GM21825 (cell line): ENCODE measurements at regions not wholly inside any gene's neighbourhood (a gene's known extent, or its start where the extent isn't known, plus 50 kb on each side); places are given as distances from the start of the nearest gene placed in this dataset.

Experiments
- ATAC-seq: cut with Tn5 transposase; IDR thresholded peaks from one replicate; pipeline ENCODE4 v1.9.1; 2021; ENCODE audit warnings: mild to moderate bottlenecking, moderate library complexity; ENCODE audit not compliant: unreplicated experiment

GRCh38 chr2:186068139-186068801 lies 329.7 kb downstream of the FSIP2 start:
- ATAC-seq = no peak

- ATAC-seq = no peak
Observed at GRCh38 chr2:186069676-186070075, 331.1 kb downstream of the FSIP2 start.

DNA sequence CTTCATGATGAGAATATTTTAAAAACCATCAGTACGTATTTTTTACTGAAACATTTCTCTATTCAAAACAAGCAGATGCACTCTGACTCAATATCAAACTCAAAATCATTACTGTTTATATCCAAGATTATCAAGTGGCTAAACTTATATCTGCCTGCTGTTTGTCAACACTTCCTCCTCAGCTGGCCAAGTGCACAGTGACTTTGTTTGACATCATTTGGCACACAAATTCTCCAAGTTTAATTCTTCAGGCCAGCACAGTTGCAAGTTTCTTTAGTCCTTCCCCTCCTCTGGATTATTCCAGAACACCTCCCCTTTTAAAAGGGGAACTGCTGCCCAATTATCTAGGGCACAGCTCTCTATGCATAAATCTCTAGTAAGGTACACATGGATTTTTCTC lies 346.6 kb downstream of the FSIP2 start:
- no peak for ATAC-seq

- no peak for ATAC-seq
Observed at GRCh38 chr2:186093174-186093573, 354.6 kb downstream of the FSIP2 start.

- no peak for ATAC-seq
Observed at GRCh38 chr2:186098821-186099220, 360.2 kb downstream of the FSIP2 start.

- ATAC-seq = no peak
Observed at GRCh38 chr2:186099826-186100225, 361.2 kb downstream of the FSIP2 start.

DNA sequence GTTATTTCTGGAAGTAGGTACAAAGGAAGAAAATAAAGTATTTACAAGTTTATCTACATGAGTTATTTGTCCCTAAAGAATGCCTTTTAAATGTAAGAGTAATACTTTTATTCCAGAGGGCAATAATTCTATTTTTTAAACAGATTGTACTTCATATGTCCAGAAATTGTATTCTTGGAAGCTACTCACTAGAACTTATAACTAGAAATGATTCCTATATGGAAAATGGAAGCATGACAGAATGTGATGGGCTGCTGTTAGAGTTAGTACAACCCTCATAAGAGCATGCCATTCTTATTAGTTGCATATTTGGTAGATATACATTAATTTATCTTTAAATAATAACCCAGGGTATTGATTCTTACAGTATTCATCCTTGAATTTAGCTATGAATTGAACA lies 362.0 kb downstream of the FSIP2 start:
- no peak for ATAC-seq

- no peak for ATAC-seq
Observed at GRCh38 chr2:186101616-186102015, 363.0 kb downstream of the FSIP2 start.

DNA sequence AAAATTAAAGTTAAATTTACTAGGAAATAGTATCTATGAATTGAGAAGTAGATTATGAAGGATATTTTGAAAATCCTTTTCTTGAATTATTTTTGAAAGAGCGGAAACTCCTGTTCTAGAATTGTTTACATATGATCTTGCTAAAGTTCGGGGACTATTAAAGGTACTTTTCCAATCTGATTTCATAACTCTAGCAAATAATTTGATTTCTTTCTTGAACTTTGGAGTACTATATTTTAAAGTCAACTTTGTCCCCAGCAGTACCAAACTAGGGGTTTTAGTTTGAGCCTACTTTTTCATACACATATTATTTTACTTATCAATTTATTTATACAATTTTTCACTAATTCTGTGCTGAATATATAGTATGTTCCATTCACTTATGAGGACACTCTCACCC lies 364.7 kb downstream of the FSIP2 start:
- ATAC-seq = no peak

DNA sequence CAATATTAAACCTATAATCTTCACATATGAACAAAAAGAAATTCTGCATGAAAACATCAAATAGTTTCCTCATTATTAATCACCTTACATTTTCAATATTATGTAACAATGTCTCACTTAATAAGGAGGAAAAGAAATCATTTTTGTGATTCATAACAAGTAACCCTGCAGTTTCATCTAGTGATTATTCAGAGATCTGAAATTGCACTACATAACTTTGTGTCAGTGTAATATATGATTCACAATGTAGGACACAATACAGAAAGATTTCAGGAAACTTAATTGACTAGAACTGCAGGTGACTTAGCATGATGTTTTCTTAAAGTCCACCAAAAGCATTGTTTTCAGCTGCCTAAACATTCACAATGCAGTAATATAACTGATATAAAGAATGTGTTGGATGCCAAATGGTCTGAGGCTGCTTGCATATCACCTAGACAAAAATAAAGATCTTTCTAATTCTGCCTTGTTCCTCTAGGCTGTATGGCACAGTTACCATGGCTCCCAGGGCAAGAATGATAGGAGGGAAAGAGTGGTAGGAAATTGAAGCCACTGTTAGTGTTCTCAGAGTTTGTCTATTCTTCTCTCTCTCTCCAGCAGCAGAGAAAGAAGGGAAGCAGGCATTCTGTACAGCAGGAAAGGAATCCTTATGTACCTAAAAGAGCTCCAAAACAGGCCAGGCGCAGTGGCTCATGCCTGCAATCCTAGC lies 366.6 kb downstream of the FSIP2 start:
- ATAC-seq = no peak

DNA sequence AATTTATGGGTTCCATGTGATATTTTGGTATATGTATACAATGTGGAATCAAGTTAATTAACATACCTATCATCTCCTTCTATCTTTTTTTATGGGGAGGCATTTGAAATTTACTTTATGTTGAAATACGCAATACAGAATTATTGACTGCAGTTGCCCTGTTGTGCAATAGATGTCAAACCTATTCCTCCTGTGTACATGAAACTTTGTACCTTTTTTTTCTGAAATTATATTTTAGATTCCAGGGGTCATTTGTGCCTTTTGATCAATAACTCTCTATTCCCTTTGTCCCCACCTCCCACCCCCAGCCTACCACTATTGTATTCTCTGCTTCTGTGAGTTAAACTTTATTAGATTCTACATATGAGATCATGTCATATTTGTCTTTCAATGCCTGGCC lies 369.9 kb downstream of the FSIP2 start:
- ATAC-seq = no peak

GRCh38 chr2:186113284-186113683 lies 372.8 kb upstream of the ZC3H15 start:
- no peak for ATAC-seq

- no peak for ATAC-seq
Observed at GRCh38 chr2:186125156-186125555, 360.9 kb upstream of the ZC3H15 start.

GRCh38 chr2:186125625-186126024 lies 360.4 kb upstream of the ZC3H15 start:
- no peak for ATAC-seq

DNA sequence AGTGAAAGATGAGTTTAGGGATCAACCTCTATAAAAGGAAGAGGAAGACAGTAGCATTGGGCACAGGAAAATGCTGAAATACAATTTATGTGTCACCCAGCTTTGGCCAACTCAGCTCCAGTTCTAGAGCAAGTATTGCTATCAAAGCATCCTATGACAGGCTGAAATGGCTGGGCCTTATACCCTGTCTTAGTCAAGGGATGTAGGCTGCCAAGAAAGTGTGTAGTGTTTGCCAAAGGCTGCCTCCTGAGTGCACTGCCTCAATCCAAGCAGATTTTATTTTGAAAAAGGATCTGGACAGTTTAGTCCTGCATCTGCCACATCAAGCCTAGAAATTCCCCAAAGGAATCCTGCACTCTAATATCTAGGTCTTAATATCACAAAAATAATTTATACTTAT lies 359.9 kb upstream of the ZC3H15 start:
- no peak for ATAC-seq

GRCh38 chr2:186129767-186130581 lies 356.1 kb upstream of the ZC3H15 start:
- ATAC-seq = no peak

- no peak for ATAC-seq
Observed at GRCh38 chr2:186130748-186131641, 355.1 kb upstream of the ZC3H15 start.

DNA sequence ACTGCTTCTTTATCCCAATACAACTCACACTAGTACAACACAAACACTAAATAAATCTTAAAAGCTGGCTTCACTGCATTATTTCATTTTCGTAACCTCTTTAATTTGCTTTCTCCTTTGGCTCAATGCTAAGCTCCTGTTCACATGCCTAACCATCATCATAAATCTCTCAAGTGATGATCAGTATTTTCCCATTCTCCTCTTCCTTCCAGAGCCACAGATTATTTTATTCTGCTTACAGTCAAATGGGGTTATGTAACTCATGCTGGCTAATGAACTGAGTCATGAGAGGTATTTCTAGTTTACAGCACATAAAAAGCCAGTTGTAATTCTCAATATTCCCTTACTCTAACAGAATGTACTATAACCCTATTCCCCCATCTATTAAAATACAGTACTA lies 350.4 kb upstream of the ZC3H15 start:
- ATAC-seq = no peak

DNA sequence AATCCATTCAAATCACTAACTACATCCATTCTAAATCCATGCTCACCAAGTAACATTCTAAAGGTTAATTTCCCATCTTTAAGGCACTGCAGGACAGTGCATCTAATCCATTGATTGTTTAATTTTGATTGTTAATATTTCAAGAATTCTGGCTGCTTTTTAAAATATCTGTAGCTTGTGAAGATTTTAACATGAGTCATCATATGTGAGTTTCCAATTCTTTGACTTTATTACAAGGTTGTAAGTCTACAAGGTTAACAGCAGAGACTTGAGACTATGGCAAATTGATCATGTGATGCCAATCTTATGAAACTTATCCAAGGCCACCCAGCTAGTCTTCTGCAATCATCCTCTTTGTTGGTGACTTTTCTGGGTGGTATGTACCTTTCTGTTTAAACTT lies 349.2 kb upstream of the ZC3H15 start:
- no peak for ATAC-seq

GRCh38 chr2:186138845-186139244 lies 347.2 kb upstream of the ZC3H15 start:
- no peak for ATAC-seq

DNA sequence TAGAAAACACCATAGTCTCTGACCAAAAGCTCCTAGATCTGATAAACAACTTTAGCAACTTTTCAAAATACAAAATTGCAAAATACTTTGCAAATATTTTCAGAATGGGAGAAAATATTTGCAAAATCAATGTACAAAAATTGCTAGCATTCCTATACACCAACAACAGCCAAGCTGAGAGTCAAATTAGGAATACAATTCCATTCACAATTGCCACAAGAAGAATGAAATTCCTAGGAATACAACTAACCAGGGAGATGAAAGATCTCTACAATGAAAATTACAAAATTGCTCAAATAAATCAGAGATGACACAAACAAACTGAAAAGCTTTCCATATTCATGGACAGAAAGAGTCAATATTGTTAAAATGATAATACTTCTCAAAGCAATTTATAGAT lies 327.0 kb upstream of the ZC3H15 start:
- ATAC-seq = no peak
